Endothelial cell (in vitro differentiated cells): ENCODE measurements at regions not wholly inside any gene's neighbourhood (a gene's known extent, or its start where the extent isn't known, plus 50 kb on each side); places are given as distances from the start of the nearest gene placed in this dataset.
"Not testable (repeated sequence)": the region's sequence is repeated elsewhere in the genome, so short reads cannot be mapped to it uniquely, and the experiment has no call there.

Source experiments
- DNase-seq: peaks from one replicate; pipeline ENCODE4 v3.0.0; 2021; ENCODE audit warnings: low spot score
- H3K27ac Mint-ChIP-seq: one replicate; pipeline ENCODE4 v1.8.0; 2021; ENCODE audit warnings: mixed read lengths, inconsistent platforms; ENCODE audit not compliant: unreplicated experiment
- H3K27me3 Mint-ChIP-seq: one replicate; pipeline ENCODE4 v1.8.0; 2021; ENCODE audit warnings: mild to moderate bottlenecking, moderate library complexity, mixed read lengths, inconsistent platforms; ENCODE audit not compliant: unreplicated experiment
- H3K36me3 Mint-ChIP-seq: one replicate; pipeline ENCODE4 v1.8.0; 2021; ENCODE audit warnings: mild to moderate bottlenecking, low read depth, mixed read lengths, inconsistent platforms; ENCODE audit not compliant: unreplicated experiment
- H3K4me1 Mint-ChIP-seq: one replicate; pipeline ENCODE4 v1.8.0; 2021; ENCODE audit warnings: mild to moderate bottlenecking, mixed read lengths, inconsistent platforms; ENCODE audit not compliant: unreplicated experiment
- H3K4me3 Mint-ChIP-seq: one replicate; pipeline ENCODE4 v1.8.0; 2021; ENCODE audit warnings: mild to moderate bottlenecking, mixed read lengths, inconsistent platforms; ENCODE audit not compliant: unreplicated experiment
- H3K9me3 Mint-ChIP-seq: one replicate; pipeline ENCODE4 v1.8.0; 2021; ENCODE audit warnings: mixed read lengths, inconsistent platforms; ENCODE audit not compliant: unreplicated experiment
- TF ChIP-seq, protein P1 (sequence below): fragments of 200-600 bp; sonication (generic); IDR thresholded peaks from one replicate; pipeline ENCODE4 v1.5.0; 2021; ENCODE audit warnings: antibody characterized with exemption; ENCODE audit not compliant: unreplicated experiment

DNA sequence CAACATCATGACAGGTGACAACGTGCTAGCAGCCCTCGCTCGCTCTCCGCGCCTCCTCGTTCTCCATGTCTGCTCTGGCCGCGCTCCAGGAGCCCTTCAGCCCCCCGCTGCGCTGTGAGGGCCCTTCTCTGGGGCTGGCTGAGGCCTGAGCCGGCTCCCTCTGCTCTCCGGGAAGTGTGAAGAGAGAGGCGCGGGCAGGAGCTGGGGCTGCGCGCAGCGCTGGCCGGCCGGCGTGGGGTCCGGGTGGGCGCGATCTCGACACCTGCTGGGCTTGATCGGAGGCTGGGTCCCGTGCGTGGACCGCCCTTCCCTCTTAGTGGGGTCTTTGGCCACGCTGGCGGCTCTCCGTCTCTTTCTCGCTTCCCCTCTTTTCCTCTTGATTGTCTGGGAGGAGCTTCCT, 195.5 kb downstream of the ANKRD30BL start:
- H3K27me3 Mint-ChIP-seq = no peaks in the 10 kb centered on the region
- H3K4me3 Mint-ChIP-seq = no peak overlapping the region
- TF ChIP-seq, protein P1, sequence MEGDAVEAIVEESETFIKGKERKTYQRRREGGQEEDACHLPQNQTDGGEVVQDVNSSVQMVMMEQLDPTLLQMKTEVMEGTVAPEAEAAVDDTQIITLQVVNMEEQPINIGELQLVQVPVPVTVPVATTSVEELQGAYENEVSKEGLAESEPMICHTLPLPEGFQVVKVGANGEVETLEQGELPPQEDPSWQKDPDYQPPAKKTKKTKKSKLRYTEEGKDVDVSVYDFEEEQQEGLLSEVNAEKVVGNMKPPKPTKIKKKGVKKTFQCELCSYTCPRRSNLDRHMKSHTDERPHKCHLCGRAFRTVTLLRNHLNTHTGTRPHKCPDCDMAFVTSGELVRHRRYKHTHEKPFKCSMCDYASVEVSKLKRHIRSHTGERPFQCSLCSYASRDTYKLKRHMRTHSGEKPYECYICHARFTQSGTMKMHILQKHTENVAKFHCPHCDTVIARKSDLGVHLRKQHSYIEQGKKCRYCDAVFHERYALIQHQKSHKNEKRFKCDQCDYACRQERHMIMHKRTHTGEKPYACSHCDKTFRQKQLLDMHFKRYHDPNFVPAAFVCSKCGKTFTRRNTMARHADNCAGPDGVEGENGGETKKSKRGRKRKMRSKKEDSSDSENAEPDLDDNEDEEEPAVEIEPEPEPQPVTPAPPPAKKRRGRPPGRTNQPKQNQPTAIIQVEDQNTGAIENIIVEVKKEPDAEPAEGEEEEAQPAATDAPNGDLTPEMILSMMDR = no peak
- H3K36me3 Mint-ChIP-seq = no peaks in the 10 kb centered on the region
- no peaks in the 10 kb centered on the region for H3K4me1 Mint-ChIP-seq
- no peaks in the 10 kb centered on the region for H3K9me3 Mint-ChIP-seq
- DNase-seq = no peak
- no peak overlapping the region for H3K27ac Mint-ChIP-seq

DNA sequence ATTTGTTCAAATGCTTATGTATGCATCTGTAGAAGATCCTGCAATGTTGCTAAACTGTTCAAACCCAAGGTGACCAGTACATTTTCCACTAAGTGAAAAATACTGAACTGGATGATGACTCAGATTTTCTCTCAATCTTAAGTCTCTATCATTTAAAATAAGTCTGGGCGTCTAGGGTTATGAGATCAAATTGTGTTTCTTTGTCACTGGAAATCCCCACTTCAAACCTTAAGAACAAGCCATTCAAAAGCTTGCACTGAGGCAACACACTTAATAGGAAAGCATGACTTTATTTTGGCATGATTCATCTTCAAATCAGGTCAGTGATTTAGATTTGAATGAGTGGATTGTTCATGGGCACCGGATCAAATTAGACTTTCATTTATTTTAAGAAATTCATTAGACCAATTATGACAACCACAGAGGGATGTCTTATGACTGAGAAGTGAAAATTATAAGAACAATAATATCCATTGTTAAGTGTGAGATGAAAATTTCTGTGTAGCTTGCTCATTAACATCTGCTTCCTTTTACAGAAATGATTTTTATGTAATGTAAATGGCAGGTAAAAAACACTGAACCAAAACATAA, 203.6 kb downstream of the ANKRD30BL start:
- H3K4me1 Mint-ChIP-seq, DNase-seq, H3K36me3 Mint-ChIP-seq, H3K27me3 Mint-ChIP-seq, H3K27ac Mint-ChIP-seq, H3K9me3 Mint-ChIP-seq, H3K4me3 Mint-ChIP-seq: not testable (repeated sequence)

DNA sequence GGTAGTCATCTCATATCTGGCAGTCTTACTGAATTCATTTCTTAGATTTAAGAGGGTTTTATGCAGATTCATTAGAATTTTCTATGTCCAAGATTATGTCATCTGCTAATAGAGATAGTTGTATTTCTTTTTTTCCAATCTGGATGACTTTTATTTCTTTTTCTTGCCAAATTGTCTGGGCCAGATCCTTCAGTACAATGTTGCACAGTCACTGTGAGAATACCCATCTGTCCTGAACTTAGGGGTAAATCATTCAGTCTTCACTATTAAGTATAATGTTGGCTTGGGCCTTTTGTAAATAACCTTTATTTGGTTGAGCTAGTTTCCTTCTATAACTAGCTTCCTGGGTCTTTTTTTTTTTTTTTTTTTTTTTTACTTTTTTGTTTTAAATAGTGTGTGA, 213.1 kb downstream of the ANKRD30BL start:
- H3K27me3 Mint-ChIP-seq, H3K36me3 Mint-ChIP-seq, DNase-seq, H3K27ac Mint-ChIP-seq, H3K4me3 Mint-ChIP-seq, H3K4me1 Mint-ChIP-seq, H3K9me3 Mint-ChIP-seq: not testable (repeated sequence)

DNA sequence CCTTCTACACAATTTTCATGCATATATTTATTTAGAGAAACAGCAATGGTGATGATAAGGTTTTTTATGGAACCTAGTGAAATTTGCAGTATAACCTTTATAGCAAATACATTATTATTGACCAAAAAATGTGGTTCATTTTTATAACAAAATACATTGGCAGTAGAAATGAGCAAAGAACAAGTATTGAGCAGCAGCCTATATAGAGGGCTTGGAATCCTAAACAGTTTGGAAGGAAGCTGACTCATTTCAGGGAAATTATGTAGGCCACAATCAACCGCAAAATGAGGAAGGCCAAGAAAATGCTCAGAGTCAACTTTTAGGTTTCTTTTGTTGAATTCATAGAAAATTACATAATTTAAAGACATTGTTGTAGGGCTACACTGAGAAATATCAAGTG, 238.5 kb downstream of the ANKRD30BL start:
- H3K36me3 Mint-ChIP-seq, DNase-seq, H3K27me3 Mint-ChIP-seq, H3K27ac Mint-ChIP-seq, H3K9me3 Mint-ChIP-seq, H3K4me1 Mint-ChIP-seq, H3K4me3 Mint-ChIP-seq: not testable (repeated sequence)

DNA sequence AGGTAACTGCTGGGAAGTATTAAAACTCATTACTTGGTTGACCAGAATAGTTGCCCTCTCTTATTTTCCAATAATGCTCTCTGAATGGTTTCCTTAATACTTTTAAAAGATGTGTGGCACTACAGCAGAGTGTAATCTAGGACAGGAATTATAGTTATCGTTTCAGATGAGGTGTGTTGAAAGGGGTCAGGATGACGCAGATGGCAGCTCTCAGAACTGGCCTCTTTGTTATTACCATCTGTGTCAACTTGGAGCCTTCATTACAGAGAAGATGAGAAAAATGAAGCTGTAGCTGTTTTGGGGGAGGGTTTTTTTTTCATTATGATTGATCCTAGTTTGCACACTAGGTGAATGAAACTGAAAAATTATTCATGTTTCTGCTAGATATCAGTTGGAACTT, 238.9 kb downstream of the ANKRD30BL start:
- not testable (repeated sequence) for H3K27me3 Mint-ChIP-seq, DNase-seq, H3K9me3 Mint-ChIP-seq, H3K27ac Mint-ChIP-seq, H3K4me1 Mint-ChIP-seq, H3K4me3 Mint-ChIP-seq, H3K36me3 Mint-ChIP-seq
